ENCODE measurements at regions not wholly inside any gene's neighbourhood (a gene's known extent, or its start where the extent isn't known, plus 50 kb on each side); places are given as distances from the start of the nearest gene placed in this dataset.
"Not testable (repeated sequence)": the region's sequence is repeated elsewhere in the genome, so short reads cannot be mapped to it uniquely, and the experiment has no call there.

- TF ChIP-seq, protein P1, sequence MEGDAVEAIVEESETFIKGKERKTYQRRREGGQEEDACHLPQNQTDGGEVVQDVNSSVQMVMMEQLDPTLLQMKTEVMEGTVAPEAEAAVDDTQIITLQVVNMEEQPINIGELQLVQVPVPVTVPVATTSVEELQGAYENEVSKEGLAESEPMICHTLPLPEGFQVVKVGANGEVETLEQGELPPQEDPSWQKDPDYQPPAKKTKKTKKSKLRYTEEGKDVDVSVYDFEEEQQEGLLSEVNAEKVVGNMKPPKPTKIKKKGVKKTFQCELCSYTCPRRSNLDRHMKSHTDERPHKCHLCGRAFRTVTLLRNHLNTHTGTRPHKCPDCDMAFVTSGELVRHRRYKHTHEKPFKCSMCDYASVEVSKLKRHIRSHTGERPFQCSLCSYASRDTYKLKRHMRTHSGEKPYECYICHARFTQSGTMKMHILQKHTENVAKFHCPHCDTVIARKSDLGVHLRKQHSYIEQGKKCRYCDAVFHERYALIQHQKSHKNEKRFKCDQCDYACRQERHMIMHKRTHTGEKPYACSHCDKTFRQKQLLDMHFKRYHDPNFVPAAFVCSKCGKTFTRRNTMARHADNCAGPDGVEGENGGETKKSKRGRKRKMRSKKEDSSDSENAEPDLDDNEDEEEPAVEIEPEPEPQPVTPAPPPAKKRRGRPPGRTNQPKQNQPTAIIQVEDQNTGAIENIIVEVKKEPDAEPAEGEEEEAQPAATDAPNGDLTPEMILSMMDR (IDR thresholded peaks at IDR 0.05; ENCODE audit: low read depth, low read length), result not testable (repeated sequence)
- TF ChIP-seq EZH2phosphoT487 (IDR thresholded peaks at IDR 0.05; ENCODE audit: low read depth), result not testable (repeated sequence)
Measured at GRCh38 chr16:88262858-88263563, 119.7 kb upstream of the ZNF469 start.
